ENCODE measurements at regions not wholly inside any gene's neighbourhood (a gene's known extent, or its start where the extent isn't known, plus 50 kb on each side); places are given as distances from the start of the nearest gene placed in this dataset.

- Histone ChIP-seq H3K9me3 (ENCODE audit: control insufficient read depth, insufficient read depth, low read length) (peaks cover 17% of the 10 kb centered on the region; the same call in 1 of the 2 replicates), H4K91ac (ENCODE audit: insufficient read depth, low read depth, low read length) (no peak overlapping the region), H4K20me1 (ENCODE audit: insufficient read depth, low read length) (no peaks in the 10 kb centered on the region), H3K4me3 (ENCODE audit: insufficient read depth, low read depth, low read length) (no peak overlapping the region), H3K27me3 (ENCODE audit: control insufficient read depth, insufficient read depth, low read length) (no peaks in the 10 kb centered on the region), H3K27ac (ENCODE audit: insufficient read depth, low read length) (no peak overlapping the region), H2AK9ac (replicated peaks; ENCODE audit: low read depth, low read length, poor library complexity) (no peak overlapping the region), H4K5ac (ENCODE audit: low read depth, low read length) (no peak overlapping the region), H3K9ac (ENCODE audit: low read depth, low read length) (no peak overlapping the region), H3K36me3 (ENCODE audit: control insufficient read depth, insufficient read depth, low read length) (no peaks in the 10 kb centered on the region), H2AFZ (replicated peaks; ENCODE audit: low read length, poor library complexity) (no peak overlapping the region), H3K4ac (ENCODE audit: low read depth, low read length) (no peak overlapping the region), H3K9me1 (ENCODE audit: insufficient read depth, low read length) (no peaks in the 10 kb centered on the region), H3K4me1 (ENCODE audit: control insufficient read depth, insufficient read depth, low read length) (no peaks in the 10 kb centered on the region), H3K14ac (replicated peaks; ENCODE audit: low read depth, low read length) (no peak overlapping the region), H2BK120ac (ENCODE audit: low read depth, low read length) (no peak overlapping the region), H2BK15ac (ENCODE audit: low read depth, low read length) (no peak overlapping the region), H2BK20ac (ENCODE audit: low read depth, low read length) (no peak overlapping the region), H3K79me1 (ENCODE audit: low read depth in 1 of 2, low read length in 2 of 2) (no peaks in the 10 kb centered on the region), H3K23ac (ENCODE audit: low read depth, low read length) (no peak overlapping the region), H3K56ac (ENCODE audit: extremely low read depth, insufficient read depth, low read length) (no peak overlapping the region), H3K4me2 (ENCODE audit: low read depth, low read length) (no peak overlapping the region), H2BK5ac (ENCODE audit: low read depth, low read length, poor library complexity, severe bottlenecking) (no peak overlapping the region), H2AK5ac (ENCODE audit: low read depth, low read length) (no peak overlapping the region), H3K18ac (ENCODE audit: low read depth, low read length) (no peak overlapping the region), H4K8ac (ENCODE audit: low read depth in 2 of 2, low read length in 2 of 2) (no peak overlapping the region)
- intact Hi-C loops (cut with micrococcal nuclease): no loop called here
- ATAC-seq (ENCODE audit: low read depth) (no peak), DNase-seq (no peak)
- WGBS, 2 experiments (ENCODE audit: extremely low coverage in 2 of 2, insufficient read length in 1 of 2): 14% methylated on average over 1 of the region's 1 CpG; no CpG with 5 or more reads in 1 of the 2 experiments
- CTCF ChIA-PET: interaction anchor here (0.7 kb wide), 1 partner anchor 977 kb away, joined by 6 read pairs; no protein-coding TSS in a partner anchor
- POLR2A ChIA-PET (ENCODE audit: unreplicated experiment): no interaction called here
- dilution Hi-C loops (cut with HindIII; ENCODE audit: low sequenced_read_pairs, unreplicated experiment): no loop called here
- BruUV-seq (replicated peaks): no TSS peak
- in situ Hi-C loops (cut with MboI; ENCODE audit: low sequenced_read_pairs): no loop called here
- no peak for TF ChIP-seq MAZ (IDR thresholded peaks at IDR 0.05; ENCODE audit: borderline replicate concordance, low read depth, low read length)
- no peak for TF ChIP-seq BHLHE40 (IDR thresholded peaks at IDR 0.05; ENCODE audit: low read depth, low read length)
- TF ChIP-seq USF2 (IDR thresholded peaks at IDR 0.05; ENCODE audit: low read depth, low read length): no peak
- TF ChIP-seq, protein P1, sequence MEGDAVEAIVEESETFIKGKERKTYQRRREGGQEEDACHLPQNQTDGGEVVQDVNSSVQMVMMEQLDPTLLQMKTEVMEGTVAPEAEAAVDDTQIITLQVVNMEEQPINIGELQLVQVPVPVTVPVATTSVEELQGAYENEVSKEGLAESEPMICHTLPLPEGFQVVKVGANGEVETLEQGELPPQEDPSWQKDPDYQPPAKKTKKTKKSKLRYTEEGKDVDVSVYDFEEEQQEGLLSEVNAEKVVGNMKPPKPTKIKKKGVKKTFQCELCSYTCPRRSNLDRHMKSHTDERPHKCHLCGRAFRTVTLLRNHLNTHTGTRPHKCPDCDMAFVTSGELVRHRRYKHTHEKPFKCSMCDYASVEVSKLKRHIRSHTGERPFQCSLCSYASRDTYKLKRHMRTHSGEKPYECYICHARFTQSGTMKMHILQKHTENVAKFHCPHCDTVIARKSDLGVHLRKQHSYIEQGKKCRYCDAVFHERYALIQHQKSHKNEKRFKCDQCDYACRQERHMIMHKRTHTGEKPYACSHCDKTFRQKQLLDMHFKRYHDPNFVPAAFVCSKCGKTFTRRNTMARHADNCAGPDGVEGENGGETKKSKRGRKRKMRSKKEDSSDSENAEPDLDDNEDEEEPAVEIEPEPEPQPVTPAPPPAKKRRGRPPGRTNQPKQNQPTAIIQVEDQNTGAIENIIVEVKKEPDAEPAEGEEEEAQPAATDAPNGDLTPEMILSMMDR (conservative IDR thresholded peaks at IDR 0.05; ENCODE audit: low read depth, low read length): no peak
- no peak for TF ChIP-seq NFE2L2 (IDR thresholded peaks at IDR 0.05; ENCODE audit: low read depth, low read length)
- TF ChIP-seq POLR2A (IDR thresholded peaks at IDR 0.05; ENCODE audit: low read depth, low read length): no peak
- TF ChIP-seq RAD21 (IDR thresholded peaks at IDR 0.05; ENCODE audit: low read length): no peak
- TF ChIP-seq SMC3 (IDR thresholded peaks at IDR 0.05; ENCODE audit: low read depth, low read length): no peak
- TF ChIP-seq RCOR1 (IDR thresholded peaks at IDR 0.05; ENCODE audit: insufficient replicate concordance, low read length): no peak
- TF ChIP-seq CHD1 (IDR thresholded peaks at IDR 0.05; ENCODE audit: low read depth, low read length): no peak
- TF ChIP-seq RFX5 (IDR thresholded peaks at IDR 0.05; ENCODE audit: low read depth, low read length): no peak
- no peak for TF ChIP-seq MAFK (IDR thresholded peaks at IDR 0.05; ENCODE audit: low read depth, low read length)
- TF ChIP-seq CEBPB (IDR thresholded peaks at IDR 0.05; ENCODE audit: low read depth, low read length): no peak
- TF ChIP-seq, protein P2, sequence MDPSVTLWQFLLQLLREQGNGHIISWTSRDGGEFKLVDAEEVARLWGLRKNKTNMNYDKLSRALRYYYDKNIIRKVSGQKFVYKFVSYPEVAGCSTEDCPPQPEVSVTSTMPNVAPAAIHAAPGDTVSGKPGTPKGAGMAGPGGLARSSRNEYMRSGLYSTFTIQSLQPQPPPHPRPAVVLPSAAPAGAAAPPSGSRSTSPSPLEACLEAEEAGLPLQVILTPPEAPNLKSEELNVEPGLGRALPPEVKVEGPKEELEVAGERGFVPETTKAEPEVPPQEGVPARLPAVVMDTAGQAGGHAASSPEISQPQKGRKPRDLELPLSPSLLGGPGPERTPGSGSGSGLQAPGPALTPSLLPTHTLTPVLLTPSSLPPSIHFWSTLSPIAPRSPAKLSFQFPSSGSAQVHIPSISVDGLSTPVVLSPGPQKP (IDR thresholded peaks at IDR 0.05; ENCODE audit: borderline replicate concordance, low read depth, low read length): no peak
- no peak for TF ChIP-seq MXI1 (IDR thresholded peaks at IDR 0.05; ENCODE audit: borderline replicate concordance, low read depth, low read length)
- no peak for TF ChIP-seq FOS (IDR thresholded peaks at IDR 0.05; ENCODE audit: low read depth, low read length)
Measured at GRCh38 chr14:66242001-66242400, 244.2 kb upstream of the CCDC196 start.
